ENCODE measurements at regions not wholly inside any gene's neighbourhood (a gene's known extent, or its start where the extent isn't known, plus 50 kb on each side); places are given as distances from the start of the nearest gene placed in this dataset.

GRCh38 chr1:232697187-232697822, 67.4 kb upstream of the SIPA1L2 start:
- Histone ChIP-seq H3K9ac (ENCODE audit: low read length) (no peak overlapping the region), H3K27me3 (replicated peaks; ENCODE audit: control insufficient read depth, insufficient read depth, low read length) (peaks cover 15% of the 10 kb centered on the region), H3K4me3 (ENCODE audit: low read length) (no peak overlapping the region), H3K9me3 (ENCODE audit: control insufficient read depth, low read length) (no peaks in the 10 kb centered on the region), H3K36me3 (ENCODE audit: control insufficient read depth, insufficient read depth, low read length, severe bottlenecking) (no peaks in the 10 kb centered on the region), H3K4me1 (ENCODE audit: control insufficient read depth, insufficient read depth, low read length) (no peaks in the 10 kb centered on the region)
- DNase-seq (ENCODE audit: low read depth): no peak

DNA sequence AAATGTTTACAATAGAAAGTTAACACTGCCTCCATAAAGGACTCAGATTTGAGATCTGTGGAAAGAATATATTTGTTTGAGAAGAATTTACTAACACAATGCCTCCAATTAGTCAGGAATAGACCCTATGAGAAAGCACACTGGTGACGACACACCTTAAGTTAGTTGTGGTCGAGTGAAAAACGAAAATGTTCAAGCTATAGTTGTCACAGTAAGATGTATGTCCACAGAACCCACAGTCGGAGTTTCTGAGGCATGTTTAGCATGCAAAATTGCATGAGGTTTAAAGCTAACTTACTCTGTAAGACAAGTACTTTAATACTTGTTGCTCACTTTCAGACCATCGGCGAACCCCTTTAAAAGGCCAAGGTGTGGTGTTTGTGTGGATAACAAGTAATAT, 69.9 kb upstream of the SIPA1L2 start:
- Histone ChIP-seq H3K4me3 (ENCODE audit: low read length) (no peak overlapping the region), H3K36me3 (ENCODE audit: control insufficient read depth, insufficient read depth, low read length, severe bottlenecking) (no peaks in the 10 kb centered on the region), H3K9ac (ENCODE audit: low read length) (no peak overlapping the region), H3K27me3 (replicated peaks; ENCODE audit: control insufficient read depth, insufficient read depth, low read length) (peaks cover 10% of the 10 kb centered on the region), H3K9me3 (ENCODE audit: control insufficient read depth, low read length) (no peaks in the 10 kb centered on the region), H3K4me1 (ENCODE audit: control insufficient read depth, insufficient read depth, low read length) (peaks cover 8% of the 10 kb centered on the region)
- DNase-seq (ENCODE audit: low read depth): no peak

DNA sequence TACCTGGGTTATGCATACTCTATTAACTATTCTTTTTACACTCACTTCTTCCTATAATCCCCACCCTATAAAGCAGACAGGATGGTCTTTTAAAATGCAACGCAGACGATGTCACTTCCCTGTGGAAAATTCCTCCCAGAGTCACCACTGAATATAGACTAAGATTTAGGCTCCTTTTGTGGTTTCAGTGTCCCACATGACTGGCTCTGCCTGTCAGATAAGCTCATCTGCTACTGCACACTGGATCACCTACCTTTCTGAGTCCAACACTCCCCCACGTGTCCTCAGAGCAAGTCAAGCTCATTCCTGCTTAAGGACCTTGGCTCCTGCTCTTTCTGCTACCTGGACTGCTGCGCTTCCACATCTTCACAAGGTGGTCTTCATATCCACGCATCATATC, 73.0 kb upstream of the SIPA1L2 start:
- no peak overlapping the region for H3K4me3 ChIP-seq (ENCODE audit: low read length)
- no peaks in the 10 kb centered on the region for H3K9me3 ChIP-seq (ENCODE audit: control insufficient read depth, low read length)
- DNase-seq (ENCODE audit: low read depth): no peak
- H3K9ac ChIP-seq (ENCODE audit: low read length): no peak overlapping the region
- no peaks in the 10 kb centered on the region for H3K27me3 ChIP-seq (replicated peaks; ENCODE audit: control insufficient read depth, insufficient read depth, low read length)
- peaks cover 27% of the 10 kb centered on the region for H3K4me1 ChIP-seq (ENCODE audit: control insufficient read depth, insufficient read depth, low read length)
- H3K36me3 ChIP-seq (ENCODE audit: control insufficient read depth, insufficient read depth, low read length, severe bottlenecking): no peaks in the 10 kb centered on the region

DNA sequence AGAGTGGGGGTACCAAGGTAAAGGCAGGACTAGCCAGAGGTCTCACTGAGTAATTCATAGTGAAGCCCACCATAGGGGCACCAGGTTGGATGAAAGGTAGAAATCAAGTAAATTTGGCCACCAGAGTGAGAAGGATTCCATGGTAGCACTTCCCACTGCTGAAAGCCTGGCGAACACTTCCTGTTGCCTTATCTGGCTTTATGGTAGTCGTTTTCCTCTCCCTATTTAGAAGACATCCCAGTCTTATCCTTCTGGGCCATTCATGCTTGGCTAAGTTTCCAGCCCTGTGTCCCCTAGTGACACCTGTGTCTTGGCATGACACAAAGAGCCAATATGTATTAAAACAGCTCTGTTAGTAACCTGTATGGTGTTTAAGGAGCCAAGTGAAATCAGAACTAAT, 74.3 kb upstream of the SIPA1L2 start:
- Histone ChIP-seq H3K4me1 (ENCODE audit: control insufficient read depth, insufficient read depth, low read length) (peaks cover 28% of the 10 kb centered on the region), H3K36me3 (ENCODE audit: control insufficient read depth, insufficient read depth, low read length, severe bottlenecking) (no peaks in the 10 kb centered on the region), H3K4me3 (ENCODE audit: low read length) (peak overlapping the region; percentile 20), H3K27me3 (replicated peaks; ENCODE audit: control insufficient read depth, insufficient read depth, low read length) (no peaks in the 10 kb centered on the region), H3K9me3 (ENCODE audit: control insufficient read depth, low read length) (no peaks in the 10 kb centered on the region), H3K9ac (ENCODE audit: low read length) (peak overlapping the region; percentile 31)
- DNase-seq (ENCODE audit: low read depth): no peak

- Histone ChIP-seq H3K9ac (ENCODE audit: low read length) (peak overlapping the region; percentile 71), H3K4me3 (ENCODE audit: low read length) (peak overlapping the region; percentile 48), H3K27me3 (replicated peaks; ENCODE audit: control insufficient read depth, insufficient read depth, low read length) (no peaks in the 10 kb centered on the region), H3K4me1 (ENCODE audit: control insufficient read depth, insufficient read depth, low read length) (peaks cover 31% of the 10 kb centered on the region), H3K9me3 (ENCODE audit: control insufficient read depth, low read length) (no peaks in the 10 kb centered on the region), H3K36me3 (ENCODE audit: control insufficient read depth, insufficient read depth, low read length, severe bottlenecking) (no peaks in the 10 kb centered on the region)
- DNase-seq (ENCODE audit: low read depth): peak; percentile 91
These were observed 75.1 kb upstream of the SIPA1L2 start for GRCh38 chr1:232704694-232705680.

- DNase-seq (ENCODE audit: low read depth): peak; percentile 24
- Histone ChIP-seq H3K9me3 (ENCODE audit: control insufficient read depth, low read length) (no peaks in the 10 kb centered on the region), H3K36me3 (ENCODE audit: control insufficient read depth, insufficient read depth, low read length, severe bottlenecking) (no peaks in the 10 kb centered on the region), H3K9ac (ENCODE audit: low read length) (peak overlapping the region; percentile 71), H3K4me3 (ENCODE audit: low read length) (peak overlapping the region; percentile 48), H3K4me1 (ENCODE audit: control insufficient read depth, insufficient read depth, low read length) (peaks cover 31% of the 10 kb centered on the region), H3K27me3 (replicated peaks; ENCODE audit: control insufficient read depth, insufficient read depth, low read length) (no peaks in the 10 kb centered on the region)
These were observed 76.1 kb upstream of the SIPA1L2 start for GRCh38 chr1:232705815-232706575.

- H3K4me3 ChIP-seq (ENCODE audit: low read length): no peak overlapping the region
- H3K27me3 ChIP-seq (replicated peaks; ENCODE audit: control insufficient read depth, insufficient read depth, low read length): no peaks in the 10 kb centered on the region
- H3K36me3 ChIP-seq (ENCODE audit: control insufficient read depth, insufficient read depth, low read length, severe bottlenecking): no peaks in the 10 kb centered on the region
- DNase-seq (ENCODE audit: low read depth): no peak
- H3K4me1 ChIP-seq (ENCODE audit: control insufficient read depth, insufficient read depth, low read length): peaks cover 31% of the 10 kb centered on the region
- no peaks in the 10 kb centered on the region for H3K9me3 ChIP-seq (ENCODE audit: control insufficient read depth, low read length)
- H3K9ac ChIP-seq (ENCODE audit: low read length): no peak overlapping the region
These were observed 77.2 kb upstream of the SIPA1L2 start for GRCh38 chr1:232707142-232707541.

GRCh38 chr1:232709386-232709785, 79.5 kb upstream of the SIPA1L2 start:
- H3K27me3 ChIP-seq (replicated peaks; ENCODE audit: control insufficient read depth, insufficient read depth, low read length): no peaks in the 10 kb centered on the region
- no peaks in the 10 kb centered on the region for H3K9me3 ChIP-seq (ENCODE audit: control insufficient read depth, low read length)
- no peaks in the 10 kb centered on the region for H3K36me3 ChIP-seq (ENCODE audit: control insufficient read depth, insufficient read depth, low read length, severe bottlenecking)
- no peak overlapping the region for H3K4me3 ChIP-seq (ENCODE audit: low read length)
- peaks cover 26% of the 10 kb centered on the region for H3K4me1 ChIP-seq (ENCODE audit: control insufficient read depth, insufficient read depth, low read length)
- no peak for DNase-seq (ENCODE audit: low read depth)
- H3K9ac ChIP-seq (ENCODE audit: low read length): no peak overlapping the region

- Histone ChIP-seq H3K9me3 (ENCODE audit: control insufficient read depth, low read length) (no peaks in the 10 kb centered on the region), H3K4me1 (ENCODE audit: control insufficient read depth, insufficient read depth, low read length) (peaks cover 4% of the 10 kb centered on the region), H3K36me3 (ENCODE audit: control insufficient read depth, insufficient read depth, low read length, severe bottlenecking) (no peaks in the 10 kb centered on the region), H3K27me3 (replicated peaks; ENCODE audit: control insufficient read depth, insufficient read depth, low read length) (no peaks in the 10 kb centered on the region), H3K9ac (ENCODE audit: low read length) (no peak overlapping the region), H3K4me3 (ENCODE audit: low read length) (no peak overlapping the region)
- no peak for DNase-seq (ENCODE audit: low read depth)
These were observed 82.1 kb upstream of the SIPA1L2 start for GRCh38 chr1:232711996-232712395.

GRCh38 chr1:232713785-232714184, 83.9 kb upstream of the SIPA1L2 start:
- Histone ChIP-seq H3K9ac (ENCODE audit: low read length) (no peak overlapping the region), H3K36me3 (ENCODE audit: control insufficient read depth, insufficient read depth, low read length, severe bottlenecking) (no peaks in the 10 kb centered on the region), H3K4me1 (ENCODE audit: control insufficient read depth, insufficient read depth, low read length) (peaks cover 4% of the 10 kb centered on the region), H3K4me3 (ENCODE audit: low read length) (no peak overlapping the region), H3K9me3 (ENCODE audit: control insufficient read depth, low read length) (peaks cover under 1% of the 10 kb centered on the region), H3K27me3 (replicated peaks; ENCODE audit: control insufficient read depth, insufficient read depth, low read length) (no peaks in the 10 kb centered on the region)
- DNase-seq (ENCODE audit: low read depth): no peak

DNA sequence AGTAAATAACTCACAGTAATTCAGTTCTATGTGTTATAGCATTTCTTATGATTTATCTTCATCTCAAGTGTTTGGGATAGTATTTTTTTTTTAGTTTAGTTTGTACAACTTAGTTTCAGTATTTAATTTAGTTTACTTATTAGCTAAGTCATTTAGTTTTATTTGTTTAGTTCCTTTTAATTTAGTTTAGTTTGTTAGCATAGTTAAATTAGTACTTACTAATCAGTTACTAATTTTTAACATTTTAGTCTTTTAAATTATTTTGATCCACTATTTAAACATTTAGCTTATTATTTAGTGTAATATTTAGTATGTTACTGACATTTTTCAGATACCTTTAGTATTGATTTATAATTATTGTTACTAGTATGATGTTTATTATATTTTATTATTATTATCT, 85.2 kb upstream of the SIPA1L2 start:
- Histone ChIP-seq H3K27me3 (replicated peaks; ENCODE audit: control insufficient read depth, insufficient read depth, low read length) (no peaks in the 10 kb centered on the region), H3K4me1 (ENCODE audit: control insufficient read depth, insufficient read depth, low read length) (no peaks in the 10 kb centered on the region), H3K36me3 (ENCODE audit: control insufficient read depth, insufficient read depth, low read length, severe bottlenecking) (no peaks in the 10 kb centered on the region), H3K9me3 (ENCODE audit: control insufficient read depth, low read length) (peaks cover 6% of the 10 kb centered on the region), H3K4me3 (ENCODE audit: low read length) (no peak overlapping the region), H3K9ac (ENCODE audit: low read length) (no peak overlapping the region)
- DNase-seq (ENCODE audit: low read depth): no peak

Measured in adipocyte (in vitro differentiated cells).